ENCODE measurements at regions not wholly inside any gene's neighbourhood (a gene's known extent, or its start where the extent isn't known, plus 50 kb on each side); places are given as distances from the start of the nearest gene placed in this dataset.
"Not testable (repeated sequence)": the region's sequence is repeated elsewhere in the genome, so short reads cannot be mapped to it uniquely, and the experiment has no call there.

GRCh38 chr15:39261397-39262183 is 319.3 kb upstream of the THBS1 start:
- DNase-seq: not testable (repeated sequence)

GRCh38 chr15:39262995-39263772 is 317.7 kb upstream of the THBS1 start:
- DNase-seq: not testable (repeated sequence)

GRCh38 chr15:39265261-39265660 is 315.6 kb upstream of the THBS1 start:
- no peak for DNase-seq

GRCh38 chr15:39266890-39267289 is 314.0 kb upstream of the THBS1 start:
- DNase-seq: no peak

- DNase-seq: no peak
Measured at GRCh38 chr15:39267685-39268084, 313.2 kb upstream of the THBS1 start.

GRCh38 chr15:39269352-39269751 is 311.5 kb upstream of the THBS1 start:
- DNase-seq: no peak

GRCh38 chr15:39269821-39270220 is 311.1 kb upstream of the THBS1 start:
- no peak for DNase-seq

- no peak for DNase-seq
Measured at GRCh38 chr15:39270221-39270855, 310.5 kb upstream of the THBS1 start.

- no peak for DNase-seq
Measured at GRCh38 chr15:39270934-39271333, 309.9 kb upstream of the THBS1 start.

GRCh38 chr15:39272901-39273300 is 308.0 kb upstream of the THBS1 start:
- DNase-seq: no peak

- no peak for DNase-seq
Measured at GRCh38 chr15:39273717-39274411, 307.0 kb upstream of the THBS1 start.

GRCh38 chr15:39275066-39275465 is 305.8 kb upstream of the THBS1 start:
- no peak for DNase-seq

- DNase-seq: no peak
Measured at GRCh38 chr15:39279311-39279710, 301.6 kb upstream of the THBS1 start.

GRCh38 chr15:39281094-39281493 is 299.8 kb upstream of the THBS1 start:
- no peak for DNase-seq

- no peak for DNase-seq
Measured at GRCh38 chr15:39282663-39283208, 298.1 kb upstream of the THBS1 start.

GRCh38 chr15:39283531-39283930 is 297.3 kb upstream of the THBS1 start:
- DNase-seq: no peak

GRCh38 chr15:39285071-39285470 is 295.8 kb upstream of the THBS1 start:
- DNase-seq: no peak

GRCh38 chr15:39285663-39286062 is 295.2 kb upstream of the THBS1 start:
- no peak for DNase-seq

GRCh38 chr15:39286706-39287105 is 294.2 kb upstream of the THBS1 start:
- DNase-seq: no peak

- DNase-seq: no peak
Measured at GRCh38 chr15:39287322-39288195, 293.3 kb upstream of the THBS1 start.

- no peak for DNase-seq
Measured at GRCh38 chr15:39290711-39291435, 290.0 kb upstream of the THBS1 start.
